Fibroblast of lung (primary cell): ENCODE measurements at regions not wholly inside any gene's neighbourhood (a gene's known extent, or its start where the extent isn't known, plus 50 kb on each side); places are given as distances from the start of the nearest gene placed in this dataset.

Source experiments
- DNase-seq, 2 donors: peaks; one replicate each; pipeline versions ENCODE4 v3.0.0 to v3.0.0-alpha.2; 2010; ENCODE audit warnings: low read depth in 2 of 2
- H2AFZ ChIP-seq: 2 replicates; pipeline ENCODE4 v1.5.1; 2012; ENCODE audit warnings: low read length, control low read depth, inconsistent platforms
- H3K27ac ChIP-seq: 2 replicates; pipeline ENCODE4 v1.5.1; 2011; ENCODE audit warnings: low read length, control low read depth; ENCODE audit not compliant: insufficient read depth
- H3K27me3 ChIP-seq: 2 replicates; pipeline ENCODE4 v1.5.1; 2011; ENCODE audit warnings: mild to moderate bottlenecking, low read length; ENCODE audit not compliant: control insufficient read depth, insufficient read depth
- H3K36me3 ChIP-seq: 2 replicates; pipeline ENCODE4 v1.5.1; 2011; ENCODE audit warnings: low read length; ENCODE audit not compliant: control insufficient read depth, insufficient read depth
- H3K4me1 ChIP-seq: 2 replicates; pipeline ENCODE4 v1.5.1; 2011; ENCODE audit warnings: low read length; ENCODE audit not compliant: control insufficient read depth, insufficient read depth; ENCODE audit errors: extremely low read depth
- H3K4me2 ChIP-seq: 2 replicates; pipeline ENCODE4 v1.5.1; 2011; ENCODE audit warnings: low read length, control low read depth; ENCODE audit not compliant: insufficient read depth; ENCODE audit errors: extremely low read depth
- H3K4me3 ChIP-seq, 4 experiments: fragments of 200-600 bp in 1 of 4; sonication (generic) in 1 of 4; replicated peaks in 1 of 4; 2 replicates each; pipeline ENCODE4 v1.5.1; 2011 to 2016; ENCODE audit warnings: low read length in 4 of 4, low read depth in 3 of 4, mild to moderate bottlenecking in 3 of 4, control low read depth in 2 of 4, inconsistent platforms in 1 of 4, mixed read lengths in 1 of 4; ENCODE audit not compliant: insufficient read depth in 1 of 4; ENCODE audit errors: control extremely low read depth in 1 of 4
- H3K79me2 ChIP-seq: 2 replicates; pipeline ENCODE4 v1.5.1; 2012; ENCODE audit warnings: mild to moderate bottlenecking, low read length, inconsistent platforms; ENCODE audit not compliant: control insufficient read depth, insufficient read depth
- H3K9ac ChIP-seq: 2 replicates; pipeline ENCODE4 v1.5.1; 2011; ENCODE audit warnings: mild to moderate bottlenecking, low read length, control low read depth; ENCODE audit not compliant: insufficient read depth
- H3K9me3 ChIP-seq: 2 replicates; pipeline ENCODE4 v1.5.1; 2012; ENCODE audit warnings: low read depth, low read length; ENCODE audit not compliant: control insufficient read depth, insufficient read depth
- H4K20me1 ChIP-seq: 2 replicates; pipeline ENCODE4 v1.5.1; 2011; ENCODE audit warnings: low read length; ENCODE audit not compliant: control insufficient read depth, insufficient read depth; ENCODE audit errors: extremely low read depth
- CTCF ChIP-seq, 2 donors: IDR thresholded peaks in 1 of 2; conservative IDR thresholded peaks in 1 of 2; 1 replicate in 1 of 2; 2 replicates in 1 of 2; pipeline ENCODE4 v1.5.1; 2011 to 2012; ENCODE audit warnings: low read length in 2 of 2, control low read depth in 1 of 2, inconsistent platforms in 1 of 2, low read depth in 1 of 2, mild to moderate bottlenecking in 1 of 2
- EZH2 ChIP-seq: IDR thresholded peaks from 2 replicates; pipeline ENCODE4 v1.5.1; 2012; ENCODE audit warnings: low read length, control low read depth, mild to moderate bottlenecking; ENCODE audit errors: missing control alignments

- TF ChIP-seq CTCF (conservative IDR thresholded peaks at IDR 0.05 in 1 of 2, IDR thresholded peaks at IDR 0.05 in 1 of 2; ENCODE audit: low read depth in 1 of 2, low read length in 2 of 2) (no peak), EZH2 (no peak)
- Histone ChIP-seq H3K27ac (no peak overlapping the region), H3K9me3 (no peaks in the 10 kb centered on the region), H4K20me1 (no peaks in the 10 kb centered on the region), H3K36me3 (no peaks in the 10 kb centered on the region), H3K27me3 (no peaks in the 10 kb centered on the region), H2AFZ (no peak overlapping the region), H3K4me1 (no peaks in the 10 kb centered on the region), H3K4me3 (no peak overlapping the region), H3K79me2 (no peaks in the 10 kb centered on the region), H3K4me2 (no peak overlapping the region), H3K9ac (no peak overlapping the region)
- DNase-seq: no peak
Measured at GRCh38 chr1:168819668-168820067, 90.7 kb upstream of the DPT start.

- Histone ChIP-seq H3K27me3 (no peaks in the 10 kb centered on the region), H3K9me3 (no peaks in the 10 kb centered on the region), H2AFZ (no peak overlapping the region), H3K4me1 (no peaks in the 10 kb centered on the region), H3K4me3 (no peak overlapping the region), H3K4me2 (no peak overlapping the region), H3K9ac (no peak overlapping the region), H3K79me2 (no peaks in the 10 kb centered on the region), H4K20me1 (no peaks in the 10 kb centered on the region), H3K36me3 (no peaks in the 10 kb centered on the region), H3K27ac (no peak overlapping the region)
- TF ChIP-seq CTCF (conservative IDR thresholded peaks at IDR 0.05 in 1 of 2, IDR thresholded peaks at IDR 0.05 in 1 of 2; ENCODE audit: low read depth in 1 of 2, low read length in 2 of 2): no peak
- DNase-seq: no peak
Measured at GRCh38 chr1:168821434-168821833, 92.4 kb upstream of the DPT start.

GRCh38 chr1:168822911-168823310, 93.9 kb upstream of the DPT start:
- Histone ChIP-seq H3K9me3 (no peaks in the 10 kb centered on the region), H3K27me3 (no peaks in the 10 kb centered on the region), H3K4me3 (no peak overlapping the region), H4K20me1 (no peaks in the 10 kb centered on the region), H3K4me1 (no peaks in the 10 kb centered on the region), H3K27ac (no peak overlapping the region), H3K9ac (no peak overlapping the region), H3K36me3 (no peaks in the 10 kb centered on the region), H3K4me2 (no peak overlapping the region), H3K79me2 (no peaks in the 10 kb centered on the region), H2AFZ (no peak overlapping the region)
- no peak for DNase-seq
- no peak for TF ChIP-seq CTCF (conservative IDR thresholded peaks at IDR 0.05 in 1 of 2, IDR thresholded peaks at IDR 0.05 in 1 of 2; ENCODE audit: low read depth in 1 of 2, low read length in 2 of 2)
- no peak for TF ChIP-seq EZH2
